ENCODE measurements at regions not wholly inside any gene's neighbourhood (a gene's known extent, or its start where the extent isn't known, plus 50 kb on each side); places are given as distances from the start of the nearest gene placed in this dataset.

DNA sequence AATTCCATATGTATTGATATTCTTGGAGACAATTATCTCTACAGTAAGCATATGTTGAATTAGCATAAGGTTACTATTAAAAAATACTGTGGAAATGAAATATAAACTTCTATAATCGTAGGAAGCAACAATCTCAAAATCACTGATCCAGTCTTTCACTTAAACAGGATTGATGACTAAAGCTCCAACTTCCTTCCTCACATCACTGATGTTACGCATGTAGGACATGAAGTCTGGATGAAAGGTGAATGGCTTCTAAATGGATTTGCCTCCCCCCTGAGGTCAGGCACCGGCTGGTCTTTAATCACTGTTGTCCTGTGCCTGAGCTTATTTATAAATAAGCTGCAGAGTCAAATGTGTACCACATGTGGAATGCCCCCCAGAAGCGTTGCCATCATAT lies 157.1 kb upstream of the NFIB start:
- Histone ChIP-seq H3K4me1 (replicated peaks) (no peaks in the 10 kb centered on the region), H3K9me3 (no peaks in the 10 kb centered on the region), H3K4me3 (no peak overlapping the region), H3K27me3 (replicated peaks; ENCODE audit: insufficient read depth) (no peaks in the 10 kb centered on the region), H3K36me3 (no peaks in the 10 kb centered on the region), H3K27ac (no peak overlapping the region)
- no peak for TF ChIP-seq POLR2A (IDR thresholded peaks at IDR 0.05)
- TF ChIP-seq POLR2AphosphoS5 (IDR thresholded peaks at IDR 0.05), result no peak
- TF ChIP-seq, protein P1, sequence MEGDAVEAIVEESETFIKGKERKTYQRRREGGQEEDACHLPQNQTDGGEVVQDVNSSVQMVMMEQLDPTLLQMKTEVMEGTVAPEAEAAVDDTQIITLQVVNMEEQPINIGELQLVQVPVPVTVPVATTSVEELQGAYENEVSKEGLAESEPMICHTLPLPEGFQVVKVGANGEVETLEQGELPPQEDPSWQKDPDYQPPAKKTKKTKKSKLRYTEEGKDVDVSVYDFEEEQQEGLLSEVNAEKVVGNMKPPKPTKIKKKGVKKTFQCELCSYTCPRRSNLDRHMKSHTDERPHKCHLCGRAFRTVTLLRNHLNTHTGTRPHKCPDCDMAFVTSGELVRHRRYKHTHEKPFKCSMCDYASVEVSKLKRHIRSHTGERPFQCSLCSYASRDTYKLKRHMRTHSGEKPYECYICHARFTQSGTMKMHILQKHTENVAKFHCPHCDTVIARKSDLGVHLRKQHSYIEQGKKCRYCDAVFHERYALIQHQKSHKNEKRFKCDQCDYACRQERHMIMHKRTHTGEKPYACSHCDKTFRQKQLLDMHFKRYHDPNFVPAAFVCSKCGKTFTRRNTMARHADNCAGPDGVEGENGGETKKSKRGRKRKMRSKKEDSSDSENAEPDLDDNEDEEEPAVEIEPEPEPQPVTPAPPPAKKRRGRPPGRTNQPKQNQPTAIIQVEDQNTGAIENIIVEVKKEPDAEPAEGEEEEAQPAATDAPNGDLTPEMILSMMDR (IDR thresholded peaks at IDR 0.05), result no peak
- DNase-seq (ENCODE audit: low spot score), result no peak
- WGBS, result 90% methylated on average over 4 of the region's 4 CpGs
- intact Hi-C loops (cut with DNase I), result no loop called here

DNA sequence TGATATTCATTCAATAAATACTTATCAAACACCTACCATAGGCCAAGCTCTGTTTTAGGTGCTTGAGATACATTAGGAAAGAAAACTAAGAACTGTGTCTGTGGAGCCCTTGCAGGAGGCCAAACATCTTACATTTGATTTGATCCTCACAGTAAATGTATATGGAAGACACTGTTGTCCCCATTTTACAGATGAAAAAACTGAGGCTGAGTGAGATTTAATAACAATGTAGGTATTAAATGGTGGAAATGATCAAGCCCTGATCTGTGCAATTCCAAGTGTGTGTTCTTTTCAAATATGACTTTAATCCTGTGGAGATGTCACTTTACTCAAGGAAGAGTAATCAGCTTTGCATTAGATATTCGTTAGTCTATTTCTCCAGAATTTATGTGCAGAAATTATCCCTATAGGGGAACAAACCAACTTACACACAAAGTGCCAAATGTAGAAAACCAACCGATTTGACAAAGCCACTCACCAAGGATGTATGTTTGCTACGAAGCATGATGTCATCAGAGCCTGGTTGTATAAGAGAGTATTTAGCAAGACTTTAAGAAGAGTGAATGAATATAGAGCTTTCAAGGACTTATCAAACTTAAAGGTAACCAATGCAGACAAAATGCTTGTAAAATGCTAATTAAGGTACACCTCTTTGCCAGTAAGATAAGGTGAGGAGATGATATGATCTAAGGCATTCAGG lies 153.9 kb upstream of the NFIB start:
- intact Hi-C loops (cut with DNase I), result no loop called here
- H3K27ac ChIP-seq, result no peak overlapping the region
- TF ChIP-seq, protein P1 (IDR thresholded peaks at IDR 0.05), result no peak
- TF ChIP-seq POLR2A (IDR thresholded peaks at IDR 0.05) (no peak), POLR2AphosphoS5 (IDR thresholded peaks at IDR 0.05) (no peak)
- no peaks in the 10 kb centered on the region for H3K4me1 ChIP-seq (replicated peaks)
- 83% methylated on average over 3 of the region's 3 CpGs for WGBS
- H3K4me3 ChIP-seq, result no peak overlapping the region
- H3K36me3 ChIP-seq, result no peaks in the 10 kb centered on the region
- no peaks in the 10 kb centered on the region for H3K9me3 ChIP-seq
- no peak for DNase-seq (ENCODE audit: low spot score)
- H3K27me3 ChIP-seq (replicated peaks; ENCODE audit: insufficient read depth), result no peaks in the 10 kb centered on the region

- no peak overlapping the region for H3K4me3 ChIP-seq
- no peaks in the 10 kb centered on the region for H3K36me3 ChIP-seq
- H3K9me3 ChIP-seq, result no peaks in the 10 kb centered on the region
- intact Hi-C loops (cut with DNase I), result no loop called here
- 81% methylated on average over 4 of the region's 4 CpGs for WGBS
- no peak for DNase-seq (ENCODE audit: low spot score)
- no peak for TF ChIP-seq POLR2AphosphoS5 (IDR thresholded peaks at IDR 0.05)
- TF ChIP-seq POLR2A (IDR thresholded peaks at IDR 0.05), result no peak
- TF ChIP-seq, protein P1 (IDR thresholded peaks at IDR 0.05), result no peak
- no peaks in the 10 kb centered on the region for H3K4me1 ChIP-seq (replicated peaks)
- H3K27ac ChIP-seq, result no peak overlapping the region
- no peaks in the 10 kb centered on the region for H3K27me3 ChIP-seq (replicated peaks; ENCODE audit: insufficient read depth)
These were observed 152.9 kb upstream of the NFIB start for GRCh38 chr9:14466828-14467227.

GRCh38 chr9:14466429-14466818 lies 152.5 kb upstream of the NFIB start:
- no peak overlapping the region for H3K4me3 ChIP-seq
- no peak for DNase-seq (ENCODE audit: low spot score)
- no peaks in the 10 kb centered on the region for H3K36me3 ChIP-seq
- H3K4me1 ChIP-seq (replicated peaks), result no peaks in the 10 kb centered on the region
- no peaks in the 10 kb centered on the region for H3K9me3 ChIP-seq
- H3K27ac ChIP-seq, result no peak overlapping the region
- intact Hi-C loops (cut with DNase I), result no loop called here
- TF ChIP-seq POLR2AphosphoS5 (IDR thresholded peaks at IDR 0.05), result no peak
- no peak for TF ChIP-seq POLR2A (IDR thresholded peaks at IDR 0.05)
- TF ChIP-seq, protein P1 (IDR thresholded peaks at IDR 0.05), result no peak
- H3K27me3 ChIP-seq (replicated peaks; ENCODE audit: insufficient read depth), result no peaks in the 10 kb centered on the region
- 82% methylated on average over 7 of the region's 7 CpGs for WGBS

- H3K4me3 ChIP-seq, result no peak overlapping the region
- no peaks in the 10 kb centered on the region for H3K9me3 ChIP-seq
- DNase-seq (ENCODE audit: low spot score), result no peak
- H3K4me1 ChIP-seq (replicated peaks), result no peaks in the 10 kb centered on the region
- no peaks in the 10 kb centered on the region for H3K36me3 ChIP-seq
- H3K27me3 ChIP-seq (replicated peaks; ENCODE audit: insufficient read depth), result no peaks in the 10 kb centered on the region
- intact Hi-C loops (cut with DNase I), result no loop called here
- TF ChIP-seq POLR2A (IDR thresholded peaks at IDR 0.05), result no peak
- TF ChIP-seq, protein P1 (IDR thresholded peaks at IDR 0.05), result no peak
- no peak for TF ChIP-seq POLR2AphosphoS5 (IDR thresholded peaks at IDR 0.05)
- WGBS, result 93% methylated on average over 1 of the region's 1 CpG
- H3K27ac ChIP-seq, result no peak overlapping the region
These were observed 149.0 kb upstream of the NFIB start for GRCh38 chr9:14462950-14463349.
